HUES48 (cell line): ENCODE measurements at regions not wholly inside any gene's neighbourhood (a gene's known extent, or its start where the extent isn't known, plus 50 kb on each side); places are given as distances from the start of the nearest gene placed in this dataset.

Experiments used
- H3K27ac ChIP-seq: one replicate; pipeline ENCODE4 v1.7.0; 2013; ENCODE audit warnings: low read depth, low read length, inconsistent platforms
- H3K27me3 ChIP-seq: 2 replicates; pipeline ENCODE4 v1.6.1; 2013; ENCODE audit warnings: mild to moderate bottlenecking, low read length; ENCODE audit not compliant: control insufficient read depth, insufficient read depth
- H3K36me3 ChIP-seq: 2 replicates; pipeline ENCODE4 v1.6.1; 2013; ENCODE audit warnings: low read length; ENCODE audit not compliant: control insufficient read depth, insufficient read depth
- H3K4me1 ChIP-seq: 2 replicates; pipeline ENCODE4 v1.6.1; 2013; ENCODE audit warnings: mild to moderate bottlenecking, low read length; ENCODE audit not compliant: control insufficient read depth, insufficient read depth
- H3K4me3 ChIP-seq: 2 replicates; pipeline ENCODE4 v1.5.1; 2013; ENCODE audit warnings: mild to moderate bottlenecking, low read depth, low read length
- H3K9ac ChIP-seq: 2 replicates; pipeline ENCODE4 v1.6.1; 2013; ENCODE audit warnings: mild to moderate bottlenecking, low read depth, low read length, moderate library complexity
- H3K9me3 ChIP-seq: 2 replicates; pipeline ENCODE4 v1.6.1; 2013; ENCODE audit warnings: low read length; ENCODE audit not compliant: control insufficient read depth, insufficient read depth

- H3K27ac ChIP-seq: no peak overlapping the region
- H3K9me3 ChIP-seq: peaks cover 3% of the 10 kb centered on the region; the same call in 1 of the 2 replicates
- no peak overlapping the region for H3K9ac ChIP-seq
- H3K4me1 ChIP-seq: peaks cover 6% of the 10 kb centered on the region; the same call in 1 of the 2 replicates
- H3K4me3 ChIP-seq: no peak overlapping the region
- H3K36me3 ChIP-seq: no peaks in the 10 kb centered on the region
- H3K27me3 ChIP-seq: no peaks in the 10 kb centered on the region
These were observed 1961.9 kb upstream of the ADGRL3 start for GRCh38 chr4:59238212-59238611.

DNA sequence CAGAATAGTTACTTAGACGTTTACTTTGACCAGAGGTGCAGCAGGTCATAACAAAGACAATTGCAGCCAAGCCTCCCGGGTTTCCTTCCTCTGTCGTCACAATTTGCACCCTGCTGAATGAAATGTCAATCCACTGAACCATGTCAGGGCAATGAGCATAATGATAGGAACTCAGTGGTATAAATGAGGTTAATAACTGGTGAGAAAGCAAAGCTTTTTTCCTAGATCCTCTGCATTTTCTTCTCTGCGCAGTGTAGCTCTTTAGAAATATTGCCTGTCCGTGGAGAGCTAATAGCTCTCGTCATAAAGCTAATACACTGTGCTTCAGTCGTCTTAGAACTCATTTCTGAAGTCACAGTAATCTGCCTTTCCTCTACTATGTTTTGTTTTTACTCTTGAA, 1960.1 kb upstream of the ADGRL3 start:
- Histone ChIP-seq H3K9me3 (peaks cover 5% of the 10 kb centered on the region; the same call in 1 of the 2 replicates), H3K27me3 (no peaks in the 10 kb centered on the region), H3K36me3 (no peaks in the 10 kb centered on the region), H3K4me3 (no peak overlapping the region), H3K27ac (no peak overlapping the region), H3K9ac (no peak overlapping the region), H3K4me1 (peaks cover 6% of the 10 kb centered on the region; the same call in 1 of the 2 replicates)

DNA sequence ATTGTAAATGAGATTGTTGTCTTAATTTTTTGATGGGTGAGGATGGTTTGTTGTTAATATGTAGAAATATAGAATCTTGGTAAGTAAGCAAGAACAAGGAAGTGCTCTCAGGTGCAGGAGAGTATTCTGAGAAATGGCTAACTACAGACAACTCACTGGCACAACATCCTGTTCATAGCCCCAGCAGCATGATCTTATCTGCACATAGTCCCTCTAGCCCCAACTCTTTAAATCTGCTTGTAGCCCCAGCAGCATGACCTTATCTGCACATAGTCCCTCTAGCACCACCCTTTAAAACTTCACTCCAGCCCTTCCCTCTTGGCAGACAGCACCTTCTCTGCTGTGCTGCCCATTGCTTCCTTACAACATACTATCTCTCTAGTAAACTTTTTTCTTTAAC, 1957.1 kb upstream of the ADGRL3 start:
- H3K27ac ChIP-seq: no peak overlapping the region
- H3K4me1 ChIP-seq: peaks cover 6% of the 10 kb centered on the region; the same call in 1 of the 2 replicates
- H3K4me3 ChIP-seq: no peak overlapping the region
- no peaks in the 10 kb centered on the region for H3K27me3 ChIP-seq
- no peak overlapping the region for H3K9ac ChIP-seq
- peaks cover 5% of the 10 kb centered on the region; the same call in 1 of the 2 replicates for H3K9me3 ChIP-seq
- H3K36me3 ChIP-seq: no peaks in the 10 kb centered on the region

- H3K9me3 ChIP-seq: peaks cover 5% of the 10 kb centered on the region; the same call in 1 of the 2 replicates
- no peak overlapping the region for H3K9ac ChIP-seq
- no peaks in the 10 kb centered on the region for H3K36me3 ChIP-seq
- H3K4me1 ChIP-seq: no peaks in the 10 kb centered on the region
- H3K4me3 ChIP-seq: no peak overlapping the region
- no peak overlapping the region for H3K27ac ChIP-seq
- no peaks in the 10 kb centered on the region for H3K27me3 ChIP-seq
These were observed 1953.1 kb upstream of the ADGRL3 start for GRCh38 chr4:59247032-59247431.

DNA sequence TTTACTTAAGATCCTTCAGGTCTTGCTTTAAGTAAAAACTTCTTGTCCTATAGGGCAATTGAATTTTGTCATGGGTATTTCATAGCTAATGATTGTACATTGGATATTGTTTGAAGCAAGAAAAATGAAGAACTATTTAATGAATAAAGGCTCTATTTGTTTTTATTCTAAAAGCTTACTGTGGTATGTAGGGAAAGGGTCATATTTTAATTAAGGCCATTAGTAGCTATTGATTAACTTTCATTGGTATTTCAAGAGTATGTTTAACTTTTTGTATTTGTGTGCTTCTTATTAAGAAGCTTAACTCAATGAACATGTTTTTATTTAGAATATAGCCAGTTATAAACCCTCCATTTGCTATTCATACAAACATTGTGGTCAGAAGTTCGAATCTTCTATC, 1951.8 kb upstream of the ADGRL3 start:
- no peak overlapping the region for H3K27ac ChIP-seq
- H3K9me3 ChIP-seq: 0 out of 2 replicates have a peak, but pooled peaks cover 1% of the 10 kb centered on the region
- no peak overlapping the region for H3K4me3 ChIP-seq
- no peak overlapping the region for H3K9ac ChIP-seq
- H3K36me3 ChIP-seq: no peaks in the 10 kb centered on the region
- no peaks in the 10 kb centered on the region for H3K4me1 ChIP-seq
- H3K27me3 ChIP-seq: no peaks in the 10 kb centered on the region

- no peaks in the 10 kb centered on the region for H3K27me3 ChIP-seq
These were observed 1951.0 kb upstream of the ADGRL3 start for GRCh38 chr4:59249110-59249509.

GRCh38 chr4:59258002-59258401, 1942.1 kb upstream of the ADGRL3 start:
- Histone ChIP-seq H3K27ac (no peak overlapping the region), H3K9ac (no peak overlapping the region), H3K27me3 (no peaks in the 10 kb centered on the region), H3K4me1 (no peaks in the 10 kb centered on the region), H3K4me3 (no peak overlapping the region), H3K36me3 (no peaks in the 10 kb centered on the region), H3K9me3 (no peaks in the 10 kb centered on the region)

More at GRCh38 chr4:59249110-59249509, 1951.0 kb upstream of the ADGRL3 start:
- no peak overlapping the region for H3K27ac ChIP-seq
- no peaks in the 10 kb centered on the region for H3K4me1 ChIP-seq
- no peaks in the 10 kb centered on the region for H3K9me3 ChIP-seq
- no peak overlapping the region for H3K4me3 ChIP-seq
- H3K36me3 ChIP-seq: no peaks in the 10 kb centered on the region
- no peak overlapping the region for H3K9ac ChIP-seq

- no peaks in the 10 kb centered on the region for H3K27me3 ChIP-seq
- H3K27ac ChIP-seq: no peak overlapping the region
- H3K9me3 ChIP-seq: no peaks in the 10 kb centered on the region
- no peak overlapping the region for H3K4me3 ChIP-seq
- H3K36me3 ChIP-seq: no peaks in the 10 kb centered on the region
- H3K4me1 ChIP-seq: peaks cover 4% of the 10 kb centered on the region; the same call in 1 of the 2 replicates
- H3K9ac ChIP-seq: no peak overlapping the region
These were observed 1892.5 kb upstream of the ADGRL3 start for GRCh38 chr4:59307609-59308008.

GRCh38 chr4:59314637-59315036, 1885.5 kb upstream of the ADGRL3 start:
- Histone ChIP-seq H3K27me3 (no peaks in the 10 kb centered on the region), H3K9me3 (no peaks in the 10 kb centered on the region), H3K4me3 (no peak overlapping the region), H3K4me1 (no peaks in the 10 kb centered on the region), H3K9ac (no peak overlapping the region), H3K27ac (no peak overlapping the region), H3K36me3 (no peaks in the 10 kb centered on the region)

DNA sequence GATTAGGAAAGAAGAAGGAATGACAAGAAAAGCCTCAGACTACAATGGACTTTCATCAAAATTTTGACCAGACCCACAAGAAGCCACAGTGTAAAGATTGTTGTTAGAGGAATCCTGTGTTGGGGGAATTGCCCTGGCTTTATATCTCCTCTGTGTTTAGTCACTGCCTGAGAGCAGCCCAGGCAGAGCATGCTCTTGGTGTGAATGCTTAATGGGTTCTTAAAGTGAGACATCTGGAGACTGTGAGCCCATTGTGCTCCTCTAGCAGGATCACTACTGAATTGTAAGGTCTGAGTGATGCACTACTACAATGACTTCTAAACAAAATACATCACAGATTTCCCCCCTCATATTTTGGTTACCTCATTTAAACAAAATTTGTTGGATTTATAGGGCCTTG, 1860.5 kb upstream of the ADGRL3 start:
- H3K4me1 ChIP-seq: no peaks in the 10 kb centered on the region
- no peak overlapping the region for H3K4me3 ChIP-seq
- H3K27me3 ChIP-seq: no peaks in the 10 kb centered on the region
- no peak overlapping the region for H3K27ac ChIP-seq
- no peaks in the 10 kb centered on the region for H3K36me3 ChIP-seq
- no peaks in the 10 kb centered on the region for H3K9me3 ChIP-seq
- no peak overlapping the region for H3K9ac ChIP-seq

DNA sequence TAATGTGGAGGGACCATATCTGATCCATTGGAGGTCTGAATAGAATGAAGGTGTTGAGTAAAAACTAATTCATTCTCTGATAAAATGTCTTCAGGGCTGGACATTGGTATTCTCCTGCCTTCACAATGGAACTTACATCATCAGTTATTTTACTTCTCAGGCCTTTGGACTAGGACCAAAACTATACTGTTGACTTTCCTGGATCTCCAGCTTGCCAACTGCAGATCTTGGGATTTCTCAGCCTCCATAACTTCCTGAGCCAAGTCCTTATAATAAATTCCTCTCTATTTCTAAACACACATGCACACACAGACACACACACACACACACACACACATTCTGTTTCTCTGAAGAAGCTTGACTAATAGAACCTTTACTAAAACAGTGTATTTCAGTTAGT, 1858.6 kb upstream of the ADGRL3 start:
- H3K4me3 ChIP-seq: no peak overlapping the region
- no peaks in the 10 kb centered on the region for H3K27me3 ChIP-seq
- H3K36me3 ChIP-seq: no peaks in the 10 kb centered on the region
- no peaks in the 10 kb centered on the region for H3K9me3 ChIP-seq
- H3K27ac ChIP-seq: no peak overlapping the region
- H3K9ac ChIP-seq: no peak overlapping the region
- H3K4me1 ChIP-seq: no peaks in the 10 kb centered on the region

DNA sequence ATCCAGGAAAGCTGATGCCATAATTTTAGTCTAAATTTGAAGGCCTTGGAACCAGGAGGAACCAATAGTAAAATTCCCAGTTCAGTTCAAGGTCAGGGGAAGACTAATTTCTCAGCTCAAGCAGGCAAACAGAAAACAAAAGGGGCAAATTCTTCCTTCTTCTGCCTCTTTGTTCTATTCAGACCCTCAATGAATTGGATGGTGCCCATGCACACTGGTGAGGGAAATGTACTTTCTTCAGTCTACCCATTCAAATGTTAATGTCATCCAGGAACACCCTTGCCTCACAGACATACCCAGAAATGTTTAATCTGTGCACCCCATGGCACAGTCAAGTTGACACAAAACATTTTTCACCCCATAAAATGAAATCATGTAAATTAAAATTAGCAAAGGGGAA, 1851.2 kb upstream of the ADGRL3 start:
- Histone ChIP-seq H3K27me3 (no peaks in the 10 kb centered on the region), H3K9ac (no peak overlapping the region), H3K9me3 (no peaks in the 10 kb centered on the region), H3K4me3 (no peak overlapping the region), H3K4me1 (no peaks in the 10 kb centered on the region), H3K36me3 (no peaks in the 10 kb centered on the region), H3K27ac (no peak overlapping the region)
